WERI-Rb-1 (cell line): ENCODE measurements at regions not wholly inside any gene's neighbourhood (a gene's known extent, or its start where the extent isn't known, plus 50 kb on each side); places are given as distances from the start of the nearest gene placed in this dataset.

Source experiments
- DNase-seq: peaks from one replicate; pipeline ENCODE4 v3.0.0-alpha.2; 2020
- H3K27ac ChIP-seq: fragments of 250-450 bp; sonication (Bioruptor Pico); 2 replicates; pipeline ENCODE4 v1.5.1; 2020; ENCODE audit warnings: mild to moderate bottlenecking, moderate library complexity
- H3K27me3 ChIP-seq: fragments of 250-450 bp; sonication (Bioruptor Pico); 2 replicates; pipeline ENCODE4 v1.5.1; 2021; ENCODE audit warnings: mild to moderate bottlenecking, low read depth, moderate library complexity; ENCODE audit not compliant: insufficient read depth, severe bottlenecking
- H3K36me3 ChIP-seq: fragments of 250-450 bp; sonication (Bioruptor Pico); 2 replicates; pipeline ENCODE4 v1.5.1; 2020; ENCODE audit warnings: mild to moderate bottlenecking, moderate library complexity
- H3K4me3 ChIP-seq: 2 replicates; pipeline ENCODE4 v1.5.1; 2011; ENCODE audit warnings: low read depth, mild to moderate bottlenecking, control low read depth, low read length
- H3K9me3 ChIP-seq: fragments of 250-450 bp; sonication (Bioruptor Pico); 2 replicates; pipeline ENCODE4 v1.5.1; 2021; ENCODE audit warnings: mild to moderate bottlenecking, moderate library complexity; ENCODE audit not compliant: severe bottlenecking
- TF ChIP-seq, protein P1 (sequence below): IDR thresholded peaks from 2 replicates; pipeline ENCODE4 v1.5.1; 2011; ENCODE audit warnings: low read depth, mild to moderate bottlenecking, control low read depth, inconsistent platforms, low read length

DNA sequence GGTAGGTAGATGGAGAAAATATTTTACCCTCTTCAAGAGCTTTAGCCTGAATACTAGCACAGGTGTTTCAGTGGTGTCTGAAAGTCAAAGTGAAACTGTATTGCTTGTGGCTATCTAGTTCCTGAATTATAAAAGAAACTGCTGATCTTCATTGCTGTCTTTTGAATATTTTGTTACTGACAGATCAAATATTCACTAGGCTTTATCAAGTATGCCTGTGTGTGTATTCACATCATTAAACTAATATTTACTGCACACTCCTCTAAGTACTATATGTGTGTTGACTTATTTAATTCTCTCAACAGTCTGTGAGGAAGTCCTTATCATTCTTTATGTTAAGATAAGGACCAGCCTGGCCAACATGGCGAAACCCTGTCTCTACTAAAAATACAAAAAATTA lies 139.6 kb downstream of the SOCS6 start:
- Histone ChIP-seq H3K36me3 (no peaks in the 10 kb centered on the region), H3K27me3 (no peaks in the 10 kb centered on the region), H3K9me3 (no peaks in the 10 kb centered on the region), H3K27ac (no peak overlapping the region), H3K4me3 (no peak overlapping the region)
- TF ChIP-seq, protein P1, sequence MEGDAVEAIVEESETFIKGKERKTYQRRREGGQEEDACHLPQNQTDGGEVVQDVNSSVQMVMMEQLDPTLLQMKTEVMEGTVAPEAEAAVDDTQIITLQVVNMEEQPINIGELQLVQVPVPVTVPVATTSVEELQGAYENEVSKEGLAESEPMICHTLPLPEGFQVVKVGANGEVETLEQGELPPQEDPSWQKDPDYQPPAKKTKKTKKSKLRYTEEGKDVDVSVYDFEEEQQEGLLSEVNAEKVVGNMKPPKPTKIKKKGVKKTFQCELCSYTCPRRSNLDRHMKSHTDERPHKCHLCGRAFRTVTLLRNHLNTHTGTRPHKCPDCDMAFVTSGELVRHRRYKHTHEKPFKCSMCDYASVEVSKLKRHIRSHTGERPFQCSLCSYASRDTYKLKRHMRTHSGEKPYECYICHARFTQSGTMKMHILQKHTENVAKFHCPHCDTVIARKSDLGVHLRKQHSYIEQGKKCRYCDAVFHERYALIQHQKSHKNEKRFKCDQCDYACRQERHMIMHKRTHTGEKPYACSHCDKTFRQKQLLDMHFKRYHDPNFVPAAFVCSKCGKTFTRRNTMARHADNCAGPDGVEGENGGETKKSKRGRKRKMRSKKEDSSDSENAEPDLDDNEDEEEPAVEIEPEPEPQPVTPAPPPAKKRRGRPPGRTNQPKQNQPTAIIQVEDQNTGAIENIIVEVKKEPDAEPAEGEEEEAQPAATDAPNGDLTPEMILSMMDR: no peak
- DNase-seq: no peak

DNA sequence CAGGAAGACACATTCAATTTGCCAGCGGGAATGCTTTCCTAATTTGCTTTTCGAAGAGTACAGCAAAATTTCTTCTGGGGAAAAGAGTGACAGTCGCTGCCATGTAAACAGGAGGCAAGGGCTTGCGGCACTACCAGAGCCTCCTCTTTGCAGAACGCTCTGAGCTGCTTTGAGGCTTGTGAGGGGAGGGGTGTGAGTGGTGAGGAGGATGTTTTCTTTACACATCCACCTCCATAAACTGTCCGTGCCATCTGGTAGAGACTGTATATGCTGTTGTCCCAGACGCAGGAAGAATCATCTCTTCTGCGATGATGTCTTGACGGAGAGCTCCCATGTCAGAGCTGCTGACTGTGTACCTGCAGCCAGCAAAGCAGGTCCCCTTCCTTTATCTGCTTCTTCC lies 138.0 kb downstream of the SOCS6 start:
- Histone ChIP-seq H3K9me3 (no peaks in the 10 kb centered on the region), H3K27ac (no peak overlapping the region), H3K4me3 (no peak overlapping the region), H3K27me3 (no peaks in the 10 kb centered on the region), H3K36me3 (no peaks in the 10 kb centered on the region)
- DNase-seq: no peak
- TF ChIP-seq, protein P1: no peak

DNA sequence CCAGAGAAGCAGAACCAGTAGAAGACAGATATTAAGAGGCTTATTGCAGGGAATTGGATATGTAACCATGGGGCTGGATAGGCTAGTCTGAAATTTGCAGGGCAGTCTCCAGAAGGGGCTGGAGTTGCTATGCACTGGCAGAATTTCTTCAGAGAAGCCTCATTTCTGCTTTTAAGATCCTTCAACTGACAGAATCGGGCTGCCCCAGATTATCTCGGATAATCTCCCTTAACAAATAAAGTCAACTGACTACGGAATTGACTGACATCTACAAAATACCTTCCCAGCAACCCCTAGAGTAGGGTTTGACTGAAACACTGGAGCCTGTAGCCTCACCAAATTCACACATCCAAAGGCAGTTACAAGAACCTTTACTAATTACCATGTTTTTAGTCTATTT lies 136.4 kb downstream of the SOCS6 start:
- no peaks in the 10 kb centered on the region for H3K36me3 ChIP-seq
- H3K4me3 ChIP-seq: no peak overlapping the region
- TF ChIP-seq, protein P1: no peak
- no peaks in the 10 kb centered on the region for H3K27me3 ChIP-seq
- H3K27ac ChIP-seq: peak overlapping the region; percentile 56
- DNase-seq: peak; percentile 41
- no peaks in the 10 kb centered on the region for H3K9me3 ChIP-seq

DNA sequence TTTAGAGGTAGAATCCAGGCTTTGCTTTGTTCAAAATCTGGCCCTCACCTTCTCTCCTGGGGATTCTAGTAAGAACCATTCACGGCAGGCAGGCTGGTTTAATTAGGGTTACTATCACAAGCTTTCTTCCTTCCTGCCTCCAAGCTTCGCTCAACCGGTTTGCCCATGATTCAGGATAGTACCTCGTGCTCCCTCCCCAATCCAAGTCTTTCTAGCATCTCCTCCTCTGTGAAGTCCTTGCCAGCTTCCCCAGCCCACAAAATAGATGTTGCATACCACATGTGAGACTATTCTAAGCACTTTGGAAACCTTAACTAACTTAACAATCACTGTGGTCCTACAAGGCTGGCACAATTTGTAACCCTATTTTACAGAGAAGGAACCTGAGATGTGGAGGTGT lies 135.1 kb downstream of the SOCS6 start:
- no peaks in the 10 kb centered on the region for H3K36me3 ChIP-seq
- H3K9me3 ChIP-seq: no peaks in the 10 kb centered on the region
- TF ChIP-seq, protein P1: no peak
- H3K27ac ChIP-seq: peak overlapping the region; percentile 56
- H3K27me3 ChIP-seq: no peaks in the 10 kb centered on the region
- H3K4me3 ChIP-seq: no peak overlapping the region
- DNase-seq: no peak

DNA sequence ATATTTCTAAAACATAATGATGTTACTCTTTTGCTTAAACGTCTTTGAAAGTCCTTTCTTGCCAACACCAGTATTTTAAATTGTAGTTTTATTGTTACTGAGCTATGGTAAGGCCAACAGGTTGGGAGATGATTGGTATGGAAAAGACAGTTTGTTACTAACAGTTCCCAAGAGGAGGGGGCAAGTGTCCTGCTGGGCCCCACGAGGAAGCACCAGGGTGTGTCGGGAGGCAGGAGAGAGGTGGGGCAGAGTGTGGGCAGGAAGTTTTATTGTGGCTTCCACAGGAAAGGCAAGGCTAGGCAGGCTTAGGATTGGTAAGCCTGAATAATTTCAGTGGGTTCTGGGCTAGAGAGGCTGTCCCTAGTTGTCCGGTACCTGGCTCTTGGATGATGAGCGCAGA lies 134.3 kb downstream of the SOCS6 start:
- H3K27ac ChIP-seq: peak overlapping the region; percentile 56; the same call in 1 of the 2 replicates
- TF ChIP-seq, protein P1: no peak
- H3K27me3 ChIP-seq: no peaks in the 10 kb centered on the region
- DNase-seq: no peak
- H3K9me3 ChIP-seq: no peaks in the 10 kb centered on the region
- no peak overlapping the region for H3K4me3 ChIP-seq
- no peaks in the 10 kb centered on the region for H3K36me3 ChIP-seq

DNA sequence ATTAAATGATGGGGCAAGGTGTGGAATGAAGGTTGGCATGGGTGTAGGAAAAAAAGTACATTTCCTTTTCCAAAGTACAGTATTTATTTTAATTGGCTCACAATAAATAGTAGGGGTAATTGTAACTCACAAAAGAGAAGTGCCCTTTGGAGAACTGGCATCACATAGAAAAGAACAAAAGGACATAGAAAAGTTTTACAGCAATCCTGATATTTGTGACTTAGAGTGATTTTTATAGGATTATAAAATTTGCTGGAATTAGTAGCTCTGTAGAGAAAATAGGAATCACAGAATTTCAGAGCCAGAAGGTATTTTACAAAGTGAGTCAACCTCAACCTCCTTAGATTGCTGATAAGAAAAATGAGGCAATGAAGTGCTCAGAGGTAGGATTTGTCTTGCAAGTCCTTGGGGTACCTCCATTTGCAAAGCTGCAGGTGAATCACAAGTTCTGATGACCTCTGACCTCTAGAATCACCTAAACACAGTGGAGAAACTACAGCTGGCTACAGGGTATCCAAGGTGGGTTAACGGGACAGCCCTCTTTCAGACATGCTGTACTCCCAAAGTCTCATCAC lies 133.6 kb downstream of the SOCS6 start:
- Histone ChIP-seq H3K27me3 (no peaks in the 10 kb centered on the region), H3K27ac (no peak overlapping the region), H3K36me3 (no peaks in the 10 kb centered on the region), H3K9me3 (no peaks in the 10 kb centered on the region), H3K4me3 (no peak overlapping the region)
- TF ChIP-seq, protein P1: no peak
- no peak for DNase-seq
